Heart left ventricle (tissue), 13 donors: ENCODE measurements at regions not wholly inside any gene's neighbourhood (a gene's known extent, or its start where the extent isn't known, plus 50 kb on each side); places are given as distances from the start of the nearest gene placed in this dataset.

ENCODE experiments used
- POLR2A ChIP-seq, 2 donors: fragments of 450-650 bp; IDR thresholded peaks; one replicate each; pipeline ENCODE4 v1.6.1; 2017; ENCODE audit warnings: antibody characterized with exemption in 2 of 2, mild to moderate bottlenecking in 2 of 2, moderate library complexity in 2 of 2
- TF ChIP-seq, protein P1 (sequence below), 12 donors: fragments of 200-600 bp; sonication (generic) in 4 of 12; IDR thresholded peaks; one replicate each; pipeline versions ENCODE4 v1.5.0 to v1.8.0; 2018 to 2022; ENCODE audit warnings: antibody characterized with exemption in 12 of 12, mild to moderate bottlenecking in 5 of 12
- donor health status: ischemic (EF 13 %, LVEDD 7.1; RV severe dilation, severe dysfunction).
- donor health status: DM: no; HTN: yes; CAD: no.
- donor health status: DM: no; HTN: no; CAD: no.
- donor health status: ischemic (EF 25% LVEDD 6.9; RV normal size, moderate dysfunction).
- donor health status: ischemic (EF 25% LVEDD 5.7; RV mildly dilated, moderate dysfunction).
- donor health status: ischemic (EF 35%, LVEDD 5.7; RV mildly dilated, moderate dysfunction).
- donor health status: nonischemic (EF 11% LVEDD 7.7; RV severe dilation, severe dysfunction).
- donor health status: DM: yes; HTN: yes; CAD: no.
- donor health status: PGD.
- donor health status: ischemic (EF 29% LVEDD 5.4; RV normal size, mild dysfunction).
- donor health status: nonischemic (EF 23%, LVEDD 6.1; RV moderate dilation, normal function).

DNA sequence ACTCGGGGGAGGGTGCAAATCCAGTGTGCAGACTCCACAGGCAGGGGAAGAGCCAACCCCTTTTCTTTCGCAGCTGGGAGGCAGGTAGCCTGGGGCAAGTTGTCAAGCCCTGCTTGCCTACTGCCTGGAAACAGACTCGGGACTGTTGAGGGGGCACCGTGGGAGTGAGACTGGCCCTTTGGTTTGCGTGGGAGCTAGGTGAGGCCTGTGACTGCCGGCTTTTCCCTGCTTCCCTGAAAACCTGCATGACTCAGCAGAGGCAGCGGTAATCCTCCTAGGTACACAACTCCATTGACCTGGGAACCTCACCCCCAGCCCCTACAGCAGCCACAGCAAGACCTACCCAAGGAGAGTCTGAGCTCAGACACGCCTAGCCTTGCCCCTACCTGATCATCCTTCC lies 509.5 kb downstream of the DTWD2 start:
- TF ChIP-seq, protein P1, sequence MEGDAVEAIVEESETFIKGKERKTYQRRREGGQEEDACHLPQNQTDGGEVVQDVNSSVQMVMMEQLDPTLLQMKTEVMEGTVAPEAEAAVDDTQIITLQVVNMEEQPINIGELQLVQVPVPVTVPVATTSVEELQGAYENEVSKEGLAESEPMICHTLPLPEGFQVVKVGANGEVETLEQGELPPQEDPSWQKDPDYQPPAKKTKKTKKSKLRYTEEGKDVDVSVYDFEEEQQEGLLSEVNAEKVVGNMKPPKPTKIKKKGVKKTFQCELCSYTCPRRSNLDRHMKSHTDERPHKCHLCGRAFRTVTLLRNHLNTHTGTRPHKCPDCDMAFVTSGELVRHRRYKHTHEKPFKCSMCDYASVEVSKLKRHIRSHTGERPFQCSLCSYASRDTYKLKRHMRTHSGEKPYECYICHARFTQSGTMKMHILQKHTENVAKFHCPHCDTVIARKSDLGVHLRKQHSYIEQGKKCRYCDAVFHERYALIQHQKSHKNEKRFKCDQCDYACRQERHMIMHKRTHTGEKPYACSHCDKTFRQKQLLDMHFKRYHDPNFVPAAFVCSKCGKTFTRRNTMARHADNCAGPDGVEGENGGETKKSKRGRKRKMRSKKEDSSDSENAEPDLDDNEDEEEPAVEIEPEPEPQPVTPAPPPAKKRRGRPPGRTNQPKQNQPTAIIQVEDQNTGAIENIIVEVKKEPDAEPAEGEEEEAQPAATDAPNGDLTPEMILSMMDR (IDR thresholded peaks at IDR 0.05), result no peak
- no peak for TF ChIP-seq POLR2A (IDR thresholded peaks at IDR 0.05)
